H9 (cell line): ENCODE measurements at regions not wholly inside any gene's neighbourhood (a gene's known extent, or its start where the extent isn't known, plus 50 kb on each side); places are given as distances from the start of the nearest gene placed in this dataset.

Experiments
- DNase-seq: peaks from one replicate; pipeline ENCODE4 v3.0.0-alpha.2; 2017
- H2AFZ ChIP-seq: one replicate; pipeline ENCODE4 v1.6.1; 2013; ENCODE audit warnings: mild to moderate bottlenecking, low read length, control low read depth, moderate library complexity
- H2AK5ac ChIP-seq: 2 replicates; pipeline ENCODE4 v1.6.1; 2013; ENCODE audit warnings: low read length, control low read depth, mixed read lengths; ENCODE audit not compliant: insufficient read length
- H2BK120ac ChIP-seq: one replicate; pipeline ENCODE4 v1.6.1; 2013; ENCODE audit warnings: low read depth, mild to moderate bottlenecking, low read length, control low read depth, inconsistent platforms; ENCODE audit not compliant: poor library complexity, severe bottlenecking
- H2BK12ac ChIP-seq: 2 replicates; pipeline ENCODE4 v1.6.1; 2013; ENCODE audit warnings: low read length, control low read depth, mixed read lengths, low read depth; ENCODE audit not compliant: insufficient read length
- H2BK15ac ChIP-seq: 2 replicates; pipeline ENCODE4 v1.6.1; 2013; ENCODE audit warnings: low read depth, low read length, control low read depth
- H2BK20ac ChIP-seq: one replicate; pipeline ENCODE4 v1.6.1; 2013; ENCODE audit warnings: low read depth, mild to moderate bottlenecking, low read length, control low read depth, inconsistent platforms; ENCODE audit not compliant: poor library complexity, severe bottlenecking
- H2BK5ac ChIP-seq: 2 replicates; pipeline ENCODE4 v1.6.1; 2013; ENCODE audit warnings: low read length, control low read depth, mixed read lengths; ENCODE audit not compliant: insufficient read length
- H3K14ac ChIP-seq: 2 replicates; pipeline ENCODE4 v1.6.1; 2013; ENCODE audit warnings: low read length, control low read depth; ENCODE audit not compliant: insufficient read depth
- H3K18ac ChIP-seq: 2 replicates; pipeline ENCODE4 v1.6.1; 2013; ENCODE audit warnings: low read depth, mild to moderate bottlenecking, mixed read lengths, low read length, control low read depth; ENCODE audit not compliant: insufficient read length
- H3K23ac ChIP-seq: 2 replicates; pipeline ENCODE4 v1.6.1; 2013; ENCODE audit warnings: low read length, control low read depth, mixed read lengths, low read depth; ENCODE audit not compliant: insufficient read length
- H3K23me2 ChIP-seq: 2 replicates; pipeline ENCODE4 v1.6.1; 2013; ENCODE audit warnings: low read depth, mild to moderate bottlenecking, mixed read lengths, low read length, control low read depth; ENCODE audit not compliant: insufficient read length, poor library complexity, severe bottlenecking
- H3K27ac ChIP-seq: 2 replicates; pipeline ENCODE4 v1.5.1; 2013; ENCODE audit warnings: low read length, control low read depth, mixed read lengths, low read depth; ENCODE audit not compliant: insufficient read length
- H3K27me3 ChIP-seq: 2 replicates; pipeline ENCODE4 v1.6.1; 2013; ENCODE audit warnings: low read length, control low read depth, inconsistent platforms; ENCODE audit not compliant: insufficient read depth
- H3K4ac ChIP-seq: 2 replicates; pipeline ENCODE4 v1.6.1; 2013; ENCODE audit warnings: low read depth, mild to moderate bottlenecking, control low read depth, inconsistent platforms, low read length, moderate library complexity
- H3K4me1 ChIP-seq: 2 replicates; pipeline ENCODE4 v1.6.1; 2013; ENCODE audit warnings: low read length, control low read depth, inconsistent platforms; ENCODE audit not compliant: insufficient read depth
- H3K4me2 ChIP-seq: 2 replicates; pipeline ENCODE4 v1.6.1; 2013; ENCODE audit warnings: low read length, control low read depth, mixed read lengths; ENCODE audit not compliant: insufficient read length, insufficient read depth
- H3K56ac ChIP-seq: 2 replicates; pipeline ENCODE4 v1.6.1; 2013; ENCODE audit warnings: low read depth, mild to moderate bottlenecking, mixed read lengths, low read length, control low read depth; ENCODE audit not compliant: insufficient read length
- H3K79me1 ChIP-seq: 2 replicates; pipeline ENCODE4 v1.6.1; 2013; ENCODE audit warnings: low read depth, mild to moderate bottlenecking, moderate library complexity, low read length, control low read depth, inconsistent platforms; ENCODE audit not compliant: insufficient read depth, poor library complexity, severe bottlenecking
- H3K79me2 ChIP-seq: 2 replicates; pipeline ENCODE4 v1.6.1; 2013; ENCODE audit warnings: low read length, control low read depth, inconsistent platforms; ENCODE audit not compliant: insufficient read depth
- H3K9ac ChIP-seq: 2 replicates; pipeline ENCODE4 v1.6.1; 2013; ENCODE audit warnings: low read length, control low read depth, mixed read lengths; ENCODE audit not compliant: insufficient read length; ENCODE audit errors: extremely low read depth
- H3K9me3 ChIP-seq: one replicate; pipeline ENCODE4 v1.6.1; 2013; ENCODE audit warnings: low read depth, low read length, inconsistent platforms; ENCODE audit not compliant: control insufficient read depth
- H3T11ph ChIP-seq: one replicate; pipeline ENCODE4 v1.6.1; 2013; ENCODE audit warnings: mild to moderate bottlenecking, low read length, control low read depth, inconsistent platforms
- H4K20me1 ChIP-seq: one replicate; pipeline ENCODE4 v1.6.1; 2013; ENCODE audit not compliant: control insufficient read depth, insufficient read length, insufficient read depth
- H4K5ac ChIP-seq: 2 replicates; pipeline ENCODE4 v1.6.1; 2013; ENCODE audit warnings: low read depth, mild to moderate bottlenecking, mixed read lengths, low read length, control low read depth; ENCODE audit not compliant: insufficient read length
- H4K8ac ChIP-seq: replicated peaks from 2 replicates; pipeline ENCODE4 v1.6.1; 2013; ENCODE audit warnings: low read length, control low read depth, mixed read lengths, low read depth; ENCODE audit not compliant: insufficient read length
- H4K91ac ChIP-seq: 2 replicates; pipeline ENCODE4 v1.6.1; 2013; ENCODE audit warnings: low read depth, mild to moderate bottlenecking, moderate library complexity, mixed read lengths, low read length, control low read depth; ENCODE audit not compliant: insufficient read length
- H3K27ac Mint-ChIP-seq, 3 experiments: 2 replicates in 2 of 3; 3 replicates in 1 of 3; pipeline ENCODE4 v1.8.0; 2020 to 2021; ENCODE audit warnings: mixed read lengths in 3 of 3, mild to moderate bottlenecking in 1 of 3, moderate library complexity in 1 of 3
- H3K27me3 Mint-ChIP-seq: 2 replicates; pipeline ENCODE4 v1.8.0; 2021; ENCODE audit warnings: low read depth, mild to moderate bottlenecking, moderate library complexity, mixed read lengths
- H3K36me3 Mint-ChIP-seq, 3 experiments: 2 replicates in 2 of 3; 3 replicates in 1 of 3; pipeline ENCODE4 v1.8.0; 2020 to 2021; ENCODE audit warnings: low read depth in 3 of 3, mixed read lengths in 3 of 3; ENCODE audit not compliant: insufficient read depth in 1 of 3
- H3K4me1 Mint-ChIP-seq, 2 experiments: 2 replicates each; pipeline ENCODE4 v1.8.0; 2020; ENCODE audit warnings: mixed read lengths in 2 of 2
- H3K4me3 Mint-ChIP-seq, 2 experiments: 2 replicates in 1 of 2; 3 replicates in 1 of 2; pipeline ENCODE4 v1.8.0; 2020 to 2021; ENCODE audit warnings: mild to moderate bottlenecking in 2 of 2, mixed read lengths in 2 of 2, moderate library complexity in 1 of 2
- H3K9me3 Mint-ChIP-seq, 2 experiments: 2 replicates in 1 of 2; 3 replicates in 1 of 2; pipeline ENCODE4 v1.8.0; 2020; ENCODE audit warnings: mild to moderate bottlenecking in 2 of 2, mixed read lengths in 2 of 2, moderate library complexity in 1 of 2
- CTCF ChIP-seq: fragments of 200-600 bp; sonication (generic); conservative IDR thresholded peaks from 3 replicates; pipeline ENCODE4 v1.8.0; 2021; ENCODE audit warnings: antibody characterized with exemption, mild to moderate bottlenecking
- WGBS: extraction: QIAGEN DNeasy Blood & Tissue Kit; methylation state at CpG from one replicate; pipeline ENCODE4 v1.1.7; 2013; ENCODE audit warnings: missing lambda C conversion rate, low lambda C conversion rate, mixed read lengths; ENCODE audit not compliant: insufficient read length; ENCODE audit errors: extremely low coverage; 5-methylcytosine and 5-hydroxymethylcytosine counted together

DNA sequence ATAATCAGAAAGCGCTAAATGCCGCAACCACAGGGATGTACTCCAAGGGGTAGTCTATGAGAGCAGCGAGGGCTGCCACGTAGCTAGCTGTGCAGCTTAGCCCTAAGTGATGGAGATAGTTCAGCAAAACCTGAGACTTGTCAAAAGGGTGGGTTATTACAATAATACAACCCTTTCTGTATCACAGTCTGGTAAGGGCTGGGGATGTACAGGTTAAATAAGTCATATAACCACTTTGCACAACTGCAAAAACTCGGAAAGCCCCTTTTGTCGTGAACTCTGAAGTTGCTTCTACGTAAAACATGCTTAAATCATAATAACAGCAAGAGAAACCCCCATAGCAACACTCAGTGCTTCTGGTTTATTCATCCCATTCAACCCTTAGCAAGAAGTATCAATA is 598.8 kb downstream of the SUCLG1 start:
- no peak overlapping the region for H2AFZ ChIP-seq
- H2BK20ac ChIP-seq, result no peak overlapping the region
- H4K20me1 ChIP-seq, result no peaks in the 10 kb centered on the region
- no peak overlapping the region for H3K56ac ChIP-seq
- Mint-ChIP-seq H3K36me3 (no peaks in the 10 kb centered on the region), H3K27me3 (no peaks in the 10 kb centered on the region), H3K9me3 (peaks cover 0 to 3% of the 10 kb centered on the region in 2 experiments; a peak in 2 of 5 replicates), H3K4me3 (no peak overlapping the region), H3K27ac (no peak overlapping the region), H3K4me1 (peaks cover 6% of the 10 kb centered on the region in 2 experiments; a peak in 3 of 4 replicates)
- H2AK5ac ChIP-seq, result no peak overlapping the region
- no peak for DNase-seq
- H2BK15ac ChIP-seq, result no peak overlapping the region
- H3K18ac ChIP-seq, result no peak overlapping the region
- no peak overlapping the region for H3T11ph ChIP-seq
- no peak overlapping the region for H3K4me2 ChIP-seq
- no peak overlapping the region for H3K14ac ChIP-seq
- H3K27ac ChIP-seq, result no peak overlapping the region
- no peaks in the 10 kb centered on the region for H3K27me3 ChIP-seq
- H2BK120ac ChIP-seq, result no peak overlapping the region
- no peak overlapping the region for H4K5ac ChIP-seq
- no peak overlapping the region for H3K23ac ChIP-seq
- TF ChIP-seq CTCF, result no peak
- no peaks in the 10 kb centered on the region for H3K79me2 ChIP-seq
- no peak overlapping the region for H2BK5ac ChIP-seq
- H3K9ac ChIP-seq, result no peak overlapping the region
- no peak overlapping the region for H4K91ac ChIP-seq
- H3K4me1 ChIP-seq, result no peaks in the 10 kb centered on the region
- H3K23me2 ChIP-seq, result no peaks in the 10 kb centered on the region
- no CpG with 5 or more reads among the region's 7 CpGs for WGBS
- H3K4ac ChIP-seq, result no peak overlapping the region
- no peaks in the 10 kb centered on the region for H3K79me1 ChIP-seq
- no peak overlapping the region for H4K8ac ChIP-seq
- H3K9me3 ChIP-seq, result no peaks in the 10 kb centered on the region
- H2BK12ac ChIP-seq, result no peak overlapping the region
